ENCODE measurements at regions not wholly inside any gene's neighbourhood (a gene's known extent, or its start where the extent isn't known, plus 50 kb on each side); places are given as distances from the start of the nearest gene placed in this dataset.

DNA sequence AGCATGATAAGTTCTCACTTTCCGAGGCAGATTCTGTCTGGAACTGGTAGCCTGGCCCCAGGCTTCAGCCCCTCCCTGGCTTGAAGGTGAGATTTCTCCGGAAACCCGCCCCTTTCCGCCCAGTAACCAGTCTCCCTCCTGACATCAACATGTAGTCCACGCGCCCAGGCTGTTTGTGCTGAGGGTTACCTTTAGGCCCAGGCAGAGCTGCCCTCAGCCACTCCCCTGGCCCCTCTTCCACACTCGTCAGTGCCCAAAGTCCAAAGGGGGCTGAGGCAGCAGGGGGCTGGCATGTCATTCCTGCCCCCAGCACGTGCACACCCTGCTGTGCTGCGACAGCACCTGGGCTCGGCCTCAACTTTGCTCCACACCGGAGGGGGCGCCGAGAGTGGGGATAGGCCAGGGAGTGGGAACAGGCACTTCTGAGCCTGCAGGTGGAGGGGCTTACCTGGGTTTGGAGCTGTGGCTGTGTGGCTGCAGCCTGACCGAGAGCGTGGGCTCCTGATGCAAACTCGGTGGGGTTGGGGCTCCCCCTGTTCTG, 69.5 kb upstream of the ANK2 start:
- no peak for TF ChIP-seq FOXA3 (CRISPR knock-in tag; conservative IDR thresholded peaks at IDR 0.05 in 1 of 2, IDR thresholded peaks at IDR 0.05 in 1 of 2)
- TF ChIP-seq JUND (IDR thresholded peaks at IDR 0.05; ENCODE audit: borderline replicate concordance, low read depth, low read length) = no peak
- TF ChIP-seq JUND (tag; IDR thresholded peaks at IDR 0.05; ENCODE audit: borderline replicate concordance, low read depth, low read length) = no peak
- TF ChIP-seq, protein P1, sequence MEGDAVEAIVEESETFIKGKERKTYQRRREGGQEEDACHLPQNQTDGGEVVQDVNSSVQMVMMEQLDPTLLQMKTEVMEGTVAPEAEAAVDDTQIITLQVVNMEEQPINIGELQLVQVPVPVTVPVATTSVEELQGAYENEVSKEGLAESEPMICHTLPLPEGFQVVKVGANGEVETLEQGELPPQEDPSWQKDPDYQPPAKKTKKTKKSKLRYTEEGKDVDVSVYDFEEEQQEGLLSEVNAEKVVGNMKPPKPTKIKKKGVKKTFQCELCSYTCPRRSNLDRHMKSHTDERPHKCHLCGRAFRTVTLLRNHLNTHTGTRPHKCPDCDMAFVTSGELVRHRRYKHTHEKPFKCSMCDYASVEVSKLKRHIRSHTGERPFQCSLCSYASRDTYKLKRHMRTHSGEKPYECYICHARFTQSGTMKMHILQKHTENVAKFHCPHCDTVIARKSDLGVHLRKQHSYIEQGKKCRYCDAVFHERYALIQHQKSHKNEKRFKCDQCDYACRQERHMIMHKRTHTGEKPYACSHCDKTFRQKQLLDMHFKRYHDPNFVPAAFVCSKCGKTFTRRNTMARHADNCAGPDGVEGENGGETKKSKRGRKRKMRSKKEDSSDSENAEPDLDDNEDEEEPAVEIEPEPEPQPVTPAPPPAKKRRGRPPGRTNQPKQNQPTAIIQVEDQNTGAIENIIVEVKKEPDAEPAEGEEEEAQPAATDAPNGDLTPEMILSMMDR (IDR thresholded peaks at IDR 0.05 in 2 of 3, conservative IDR thresholded peaks at IDR 0.05 in 1 of 3; ENCODE audit: insufficient read depth in 2 of 3, low read depth in 1 of 3, low read length in 3 of 3) = no peak
- no peak for TF ChIP-seq PBX2 (CRISPR knock-in tag; IDR thresholded peaks at IDR 0.05; ENCODE audit: low read depth)
- TF ChIP-seq PBX2 (tag; conservative IDR thresholded peaks at IDR 0.05; ENCODE audit: low read depth) = no peak
